A549 (cell line): ENCODE measurements at regions not wholly inside any gene's neighbourhood (a gene's known extent, or its start where the extent isn't known, plus 50 kb on each side); places are given as distances from the start of the nearest gene placed in this dataset.

Experiments used
- ATAC-seq, 2 experiments: fragments of 200-7000 bp in 1 of 2; fragments of >200 bp in 1 of 2; cut with Nextera tagmentation in 1 of 2; cut with Tn5 transposase in 1 of 2; 3 replicates each; pipeline versions ENCODE4 v1.8.0 to v1.9.1; 2018 to 2020; ENCODE audit warnings: mild to moderate bottlenecking in 1 of 2, moderate library complexity in 1 of 2
- CTCF ChIA-PET: fragments of 300-600 bp; sonication (Branson Sonifier 250); formaldehyde crosslinking; extraction: SDS; loops from one replicate; lab custom pipeline; 2021; ENCODE audit warnings: antibody characterized with exemption, inconsistent platforms; lab: Yijun Ruan, JAX
- POLR2A ChIA-PET: fragments of 350-600 bp; formaldehyde crosslinking; extraction: SDS; loops from one replicate; lab custom pipeline; 2021; ENCODE audit warnings: antibody characterized with exemption, inconsistent platforms; lab: Yijun Ruan, JAX
- DNase-seq, 2 experiments: peaks; one replicate each; pipeline versions ENCODE4 v3.0.0 to v3.0.0-alpha.2; 2011 to 2016; ENCODE audit warnings: low read depth in 1 of 2, low spot score in 1 of 2
- FAIRE-seq: peaks from 2 replicates; lab custom pipeline; 2011; peaks lifted over from hg19 to GRCh38; lab: Jason Lieb, UNC
- H3K27ac ChIP-seq, 2 experiments: fragments of >200 bp; sonication (Bioruptor Twin); formaldehyde crosslinking; 3 replicates each; pipeline ENCODE4 v1.5.1; 2016 to 2017
- H3K4me1 ChIP-seq: fragments of >200 bp; sonication (Bioruptor Twin); formaldehyde crosslinking; 3 replicates; pipeline ENCODE4 v1.6.1; 2016
- H3K4me2 ChIP-seq: fragments of >200 bp; sonication (Bioruptor Twin); formaldehyde crosslinking; 3 replicates; pipeline ENCODE4 v1.6.1; 2016
- H3K4me3 ChIP-seq: fragments of >200 bp; sonication (Bioruptor Twin); formaldehyde crosslinking; 3 replicates; pipeline ENCODE4 v1.5.1; 2016
- H3K9me3 ChIP-seq: fragments of >200 bp; sonication (Bioruptor Twin); formaldehyde crosslinking; 3 replicates; pipeline ENCODE4 v1.6.1; 2016
- CHD2 ChIP-seq: fragments of 150-350 bp; IDR thresholded peaks from 2 replicates; pipeline ENCODE4 v1.6.1; 2014; ENCODE audit warnings: low read length; ENCODE audit not compliant: partially characterized antibody
- FOSB ChIP-seq: fragments of 250-450 bp; sonication (Bioruptor Pico); IDR thresholded peaks from 2 replicates; pipeline ENCODE4 v1.5.0; 2020; ENCODE audit warnings: mild to moderate bottlenecking, moderate library complexity
- FOSL2 ChIP-seq, 2 experiments: fragments of 450-650 bp in 1 of 2; fragments of >200 bp in 1 of 2; sonication (Bioruptor Twin) in 1 of 2; formaldehyde crosslinking; IDR thresholded peaks; 2 replicates each; pipeline versions ENCODE4 v1.5.0 to v1.6.1; 2016 to 2020; ENCODE audit warnings: mild to moderate bottlenecking in 1 of 2, moderate library complexity in 1 of 2
- HOXB13 ChIP-seq: fragments of 250-450 bp; sonication (Bioruptor Pico); IDR thresholded peaks from 2 replicates; pipeline ENCODE4 v1.5.0; 2020; ENCODE audit warnings: low read depth, mild to moderate bottlenecking, moderate library complexity
- KDM1A ChIP-seq: fragments of 200-600 bp; sonication (generic); IDR thresholded peaks from 2 replicates; pipeline ENCODE4 v1.6.1; 2016; ENCODE audit warnings: low read depth, mild to moderate bottlenecking
- MYC ChIP-seq: IDR thresholded peaks from 2 replicates; pipeline ENCODE4 v1.6.1; 2012; ENCODE audit warnings: mild to moderate bottlenecking, inconsistent platforms, low read length, improper control_type of control experiment, borderline replicate concordance
- NPAS2 ChIP-seq: fragments of 250-450 bp; sonication (Bioruptor Pico); IDR thresholded peaks from 2 replicates; pipeline ENCODE4 v1.8.0; 2022; ENCODE audit warnings: mild to moderate bottlenecking, moderate library complexity, borderline replicate concordance
- PHF8 ChIP-seq: fragments of 200-600 bp; sonication (generic); IDR thresholded peaks from 2 replicates; pipeline ENCODE4 v1.6.1; 2016; ENCODE audit warnings: low read depth, mild to moderate bottlenecking, antibody characterized with exemption, moderate library complexity, borderline replicate concordance
- RAD21 ChIP-seq, 2 experiments: fragments of >200 bp in 1 of 2; sonication (Bioruptor Twin) in 1 of 2; formaldehyde crosslinking in 1 of 2; IDR thresholded peaks in 1 of 2; conservative IDR thresholded peaks in 1 of 2; 2 replicates in 1 of 2; 3 replicates in 1 of 2; pipeline ENCODE4 v1.6.1; 2012 to 2018; ENCODE audit warnings: inconsistent platforms in 1 of 2
- RFX5 ChIP-seq: fragments of 450-650 bp; IDR thresholded peaks from 2 replicates; pipeline ENCODE4 v1.7.1; 2014; ENCODE audit warnings: antibody characterized with exemption, mild to moderate bottlenecking, moderate library complexity
- RNF2 ChIP-seq: fragments of 200-600 bp; sonication (generic); IDR thresholded peaks from 2 replicates; pipeline ENCODE4 v1.6.1; 2016; ENCODE audit warnings: low read depth, mild to moderate bottlenecking, antibody characterized with exemption, moderate library complexity, borderline replicate concordance
- SMC3 ChIP-seq: fragments of >200 bp; sonication (Bioruptor Twin); formaldehyde crosslinking; IDR thresholded peaks from 3 replicates; pipeline ENCODE4 v1.6.1; 2018; ENCODE audit warnings: inconsistent platforms
- SREBF2 ChIP-seq: fragments of 450-650 bp; IDR thresholded peaks from 2 replicates; pipeline ENCODE4 v1.6.1; 2014; ENCODE audit warnings: mild to moderate bottlenecking, moderate library complexity
- TFCP2L1 ChIP-seq: fragments of 250-450 bp; sonication (Bioruptor Pico); IDR thresholded peaks from 2 replicates; pipeline ENCODE4 v1.5.0; 2021; ENCODE audit warnings: mild to moderate bottlenecking
- WGBS: methylation state at CpG from one replicate; pipeline ENCODE4 v1.1.6; 2017; ENCODE audit errors: missing lambda C conversion rate; 5-methylcytosine and 5-hydroxymethylcytosine counted together
- TF ChIP-seq, protein P1 (sequence below): fragments of 150-350 bp; IDR thresholded peaks from 2 replicates; pipeline ENCODE4 v1.6.1; 2014; ENCODE audit warnings: low read depth, mild to moderate bottlenecking, low read length
- TF ChIP-seq, protein P2 (sequence below): fragments of >200 bp; sonication (Bioruptor Twin); formaldehyde crosslinking; IDR thresholded peaks from 3 replicates; pipeline ENCODE4 v1.5.1; 2016

- TF ChIP-seq FOSB (CRISPR knock-in tag) = no peak
- no peaks in the 10 kb centered on the region for H3K4me1 ChIP-seq
- ChIA-PET POLR2A (no interaction called here), CTCF (no interaction called here)
- no peaks in the 10 kb centered on the region for H3K9me3 ChIP-seq
- FAIRE-seq (no peak), ATAC-seq (no peak), DNase-seq (no peak)
- no peak overlapping the region for H3K4me3 ChIP-seq
- H3K27ac ChIP-seq = no peak overlapping the region
- H3K4me2 ChIP-seq = no peak overlapping the region
These were observed 296.6 kb upstream of the PMFBP1 start for GRCh38 chr16:72468582-72468981.

DNA sequence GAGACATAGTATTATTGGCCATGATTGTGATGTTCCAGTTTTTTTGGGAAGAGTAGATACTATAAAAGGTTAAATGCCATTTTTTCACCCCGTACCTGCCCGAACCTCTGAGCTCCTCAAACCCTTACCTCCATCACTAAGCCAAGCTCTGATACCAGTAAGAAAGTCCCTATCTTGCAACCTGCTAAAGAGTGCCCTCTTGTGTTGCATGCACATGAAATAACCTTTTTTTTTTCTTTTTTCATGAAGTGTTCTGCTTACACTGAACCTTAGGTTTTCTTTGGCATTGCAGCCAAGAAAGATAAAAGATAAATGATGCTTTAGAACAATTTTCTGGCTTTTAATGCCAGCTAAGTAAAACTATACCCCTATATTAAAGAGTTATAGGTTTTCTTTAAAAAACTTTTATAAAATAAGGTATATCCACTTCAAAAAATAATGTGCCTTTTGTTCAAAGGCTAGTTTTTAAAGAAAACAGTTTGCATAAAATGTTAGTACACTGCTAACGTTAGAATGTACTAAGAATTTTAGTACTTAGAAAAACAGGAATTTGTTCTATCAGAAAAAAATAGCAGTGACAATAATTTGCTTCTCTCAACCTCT, 295.3 kb upstream of the PMFBP1 start:
- no peaks in the 10 kb centered on the region for H3K9me3 ChIP-seq
- no peaks in the 10 kb centered on the region for H3K4me1 ChIP-seq
- POLR2A ChIA-PET = no interaction called here
- no peak overlapping the region for H3K4me3 ChIP-seq
- no peak overlapping the region for H3K27ac ChIP-seq
- ATAC-seq (peak; percentile 73 to 82; a peak in 5 of 6 replicates), FAIRE-seq (peak; percentile 59), DNase-seq (peak; percentile 2 to 57)
- H3K4me2 ChIP-seq = no peak overlapping the region
- 10% methylated on average over 3 of the region's 3 CpGs for WGBS
- CTCF ChIA-PET = interaction anchor here (0.6 to 2.4 kb wide), 32 partner anchors 8 to 1807 kb away, joined by 3 to 69 read pairs (median 3); no protein-coding TSS in a partner anchor
- no peak for TF ChIP-seq TFCP2L1 (CRISPR knock-in tag)
- TF ChIP-seq MYC = no peak
- no peak for TF ChIP-seq CHD2
- TF ChIP-seq PHF8 = no peak
- TF ChIP-seq, protein P1, sequence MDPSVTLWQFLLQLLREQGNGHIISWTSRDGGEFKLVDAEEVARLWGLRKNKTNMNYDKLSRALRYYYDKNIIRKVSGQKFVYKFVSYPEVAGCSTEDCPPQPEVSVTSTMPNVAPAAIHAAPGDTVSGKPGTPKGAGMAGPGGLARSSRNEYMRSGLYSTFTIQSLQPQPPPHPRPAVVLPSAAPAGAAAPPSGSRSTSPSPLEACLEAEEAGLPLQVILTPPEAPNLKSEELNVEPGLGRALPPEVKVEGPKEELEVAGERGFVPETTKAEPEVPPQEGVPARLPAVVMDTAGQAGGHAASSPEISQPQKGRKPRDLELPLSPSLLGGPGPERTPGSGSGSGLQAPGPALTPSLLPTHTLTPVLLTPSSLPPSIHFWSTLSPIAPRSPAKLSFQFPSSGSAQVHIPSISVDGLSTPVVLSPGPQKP = no peak
- TF ChIP-seq NPAS2 (CRISPR knock-in tag) = no peak
- no peak for TF ChIP-seq RNF2
- TF ChIP-seq SMC3 = peak; percentile 91
- no peak for TF ChIP-seq KDM1A
- TF ChIP-seq HOXB13 (CRISPR knock-in tag) = no peak
- TF ChIP-seq RAD21 (conservative IDR thresholded peaks at IDR 0.05 in 1 of 2, IDR thresholded peaks at IDR 0.05 in 1 of 2) = peak; percentile 81 to 83
- TF ChIP-seq, protein P2, sequence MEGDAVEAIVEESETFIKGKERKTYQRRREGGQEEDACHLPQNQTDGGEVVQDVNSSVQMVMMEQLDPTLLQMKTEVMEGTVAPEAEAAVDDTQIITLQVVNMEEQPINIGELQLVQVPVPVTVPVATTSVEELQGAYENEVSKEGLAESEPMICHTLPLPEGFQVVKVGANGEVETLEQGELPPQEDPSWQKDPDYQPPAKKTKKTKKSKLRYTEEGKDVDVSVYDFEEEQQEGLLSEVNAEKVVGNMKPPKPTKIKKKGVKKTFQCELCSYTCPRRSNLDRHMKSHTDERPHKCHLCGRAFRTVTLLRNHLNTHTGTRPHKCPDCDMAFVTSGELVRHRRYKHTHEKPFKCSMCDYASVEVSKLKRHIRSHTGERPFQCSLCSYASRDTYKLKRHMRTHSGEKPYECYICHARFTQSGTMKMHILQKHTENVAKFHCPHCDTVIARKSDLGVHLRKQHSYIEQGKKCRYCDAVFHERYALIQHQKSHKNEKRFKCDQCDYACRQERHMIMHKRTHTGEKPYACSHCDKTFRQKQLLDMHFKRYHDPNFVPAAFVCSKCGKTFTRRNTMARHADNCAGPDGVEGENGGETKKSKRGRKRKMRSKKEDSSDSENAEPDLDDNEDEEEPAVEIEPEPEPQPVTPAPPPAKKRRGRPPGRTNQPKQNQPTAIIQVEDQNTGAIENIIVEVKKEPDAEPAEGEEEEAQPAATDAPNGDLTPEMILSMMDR = peak; percentile 78
- TF ChIP-seq, all 56 proteins: peak for 3

DNA sequence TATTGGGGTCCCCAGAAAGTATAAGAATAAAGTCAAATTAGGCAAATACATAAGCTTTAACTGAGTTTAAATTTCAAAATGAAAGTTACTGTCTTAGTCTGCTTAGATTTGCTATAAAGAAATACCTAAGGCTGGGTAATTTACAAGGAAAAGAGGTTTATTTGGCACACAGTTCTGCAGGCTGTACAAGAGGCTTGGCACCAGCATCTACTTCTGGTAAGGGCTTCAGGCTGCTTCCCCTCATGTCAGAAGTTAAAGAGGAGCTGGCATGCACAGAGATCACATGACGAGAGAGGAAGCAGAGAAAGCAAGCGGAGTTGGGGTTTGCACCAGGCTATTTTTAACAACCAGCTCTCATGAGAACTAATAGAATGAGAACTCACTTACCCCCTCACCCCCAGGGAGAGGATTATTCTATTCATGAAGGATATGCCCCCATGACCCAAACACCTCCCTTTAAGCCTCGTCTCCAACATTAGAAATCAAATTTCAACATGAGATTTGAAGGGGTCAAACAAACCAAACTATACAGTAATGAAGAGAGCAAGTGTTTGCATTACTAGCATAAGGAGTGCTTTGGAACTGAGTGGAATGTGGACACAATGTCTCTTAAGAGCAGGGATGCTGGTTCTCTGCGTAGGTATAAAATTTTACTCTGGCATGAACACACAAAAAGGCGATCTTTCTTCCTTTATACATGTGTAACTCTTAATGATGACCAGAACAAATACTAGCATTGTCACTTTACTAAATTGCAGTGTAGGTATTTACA, 292.8 kb upstream of the PMFBP1 start:
- ChIA-PET POLR2A (no interaction called here), CTCF (interaction anchor here (1.6 to 2.4 kb wide), 2 partner anchors 222 to 340 kb away, joined by 9 to 10 read pairs; no protein-coding TSS in a partner anchor)
- Histone ChIP-seq H3K27ac (no peak overlapping the region), H3K4me1 (no peaks in the 10 kb centered on the region), H3K9me3 (no peaks in the 10 kb centered on the region), H3K4me2 (no peak overlapping the region), H3K4me3 (no peak overlapping the region)
- FAIRE-seq = no peak
- no peak for TF ChIP-seq HOXB13 (CRISPR knock-in tag)
- no peak for TF ChIP-seq FOSL2 (IDR thresholded peaks at IDR 0.05)
- no peak for TF ChIP-seq FOSL2 (CRISPR knock-in tag; IDR thresholded peaks at IDR 0.05)
- TF ChIP-seq SREBF2 = no peak
- no peak for TF ChIP-seq RFX5
- DNase-seq = no peak
- 58% methylated on average over 5 of the region's 5 CpGs for WGBS
- ATAC-seq = no peak
